Neural progenitor cell (in vitro differentiated cells): ENCODE measurements at regions not wholly inside any gene's neighbourhood (a gene's known extent, or its start where the extent isn't known, plus 50 kb on each side); places are given as distances from the start of the nearest gene placed in this dataset.

Experiments
- DNase-seq: peaks from one replicate; pipeline ENCODE4 v3.0.0-alpha.2; 2016; ENCODE audit warnings: low spot score
- H2AFZ ChIP-seq: fragments of 200-600 bp; sonication (generic); replicated peaks from 2 replicates; pipeline ENCODE4 v1.6.1; 2016; ENCODE audit warnings: antibody characterized with exemption
- H3F3A ChIP-seq: fragments of 200-600 bp; sonication (generic); 2 replicates; pipeline ENCODE4 v1.6.1; 2016; ENCODE audit warnings: antibody characterized with exemption, low read depth
- H3K27ac ChIP-seq: fragments of 200-600 bp; sonication (generic); 2 replicates; pipeline ENCODE4 v1.5.1; 2016; ENCODE audit warnings: mild to moderate bottlenecking
- H3K27me3 ChIP-seq: fragments of 200-600 bp; sonication (generic); 2 replicates; pipeline ENCODE4 v1.6.1; 2016; ENCODE audit warnings: mild to moderate bottlenecking, moderate library complexity
- H3K36me3 ChIP-seq: fragments of 200-600 bp; sonication (generic); 2 replicates; pipeline ENCODE4 v1.5.1; 2016
- H3K4me1 ChIP-seq: fragments of 200-600 bp; sonication (generic); 2 replicates; pipeline ENCODE4 v1.6.1; 2016; ENCODE audit warnings: mixed run types
- H3K4me2 ChIP-seq: fragments of 200-600 bp; sonication (generic); 2 replicates; pipeline ENCODE4 v1.6.1; 2016
- H3K4me3 ChIP-seq: fragments of 200-600 bp; sonication (generic); 2 replicates; pipeline ENCODE4 v1.5.1; 2016
- H3K79me2 ChIP-seq: fragments of 200-600 bp; sonication (generic); 2 replicates; pipeline ENCODE4 v1.6.1; 2016; ENCODE audit warnings: low read depth
- H3K9ac ChIP-seq: fragments of 200-600 bp; sonication (generic); 2 replicates; pipeline ENCODE4 v1.6.1; 2016
- H3K9me3 ChIP-seq: fragments of 200-600 bp; sonication (generic); 2 replicates; pipeline ENCODE4 v1.5.1; 2016; ENCODE audit warnings: low read depth
- H4K20me1 ChIP-seq: fragments of 200-600 bp; sonication (generic); 2 replicates; pipeline ENCODE4 v1.6.1; 2016; ENCODE audit warnings: low read depth
- H3K27ac Mint-ChIP-seq: 3 replicates; pipeline ENCODE4 v1.8.0; 2021; ENCODE audit warnings: mixed read lengths
- H3K27me3 Mint-ChIP-seq: 2 replicates; pipeline ENCODE4 v1.8.0; 2022; ENCODE audit warnings: low read depth, mild to moderate bottlenecking, inconsistent platforms, moderate library complexity, mixed read lengths; ENCODE audit not compliant: insufficient read depth
- H3K36me3 Mint-ChIP-seq: 3 replicates; pipeline ENCODE4 v1.8.0; 2021; ENCODE audit warnings: mixed read lengths
- H3K4me1 Mint-ChIP-seq: 3 replicates; pipeline ENCODE4 v1.8.0; 2021; ENCODE audit warnings: mixed read lengths
- H3K4me3 Mint-ChIP-seq: 3 replicates; pipeline ENCODE4 v1.8.0; 2021; ENCODE audit warnings: mild to moderate bottlenecking, moderate library complexity, mixed read lengths
- H3K9me3 Mint-ChIP-seq: 3 replicates; pipeline ENCODE4 v1.8.0; 2020; ENCODE audit warnings: mixed read lengths
- CTCF ChIP-seq: fragments of 200-600 bp; sonication (generic); IDR thresholded peaks from 2 replicates; pipeline ENCODE4 v1.5.1; 2017; ENCODE audit warnings: antibody characterized with exemption, mild to moderate bottlenecking
- EZH2 ChIP-seq: fragments of 200-600 bp; sonication (generic); IDR thresholded peaks from 2 replicates; pipeline ENCODE4 v1.6.1; 2017; ENCODE audit warnings: antibody characterized with exemption, mild to moderate bottlenecking, moderate library complexity
- EZH2phosphoT487 ChIP-seq: fragments of 200-600 bp; sonication (generic); IDR thresholded peaks from 2 replicates; pipeline ENCODE4 v1.6.1; 2017; ENCODE audit warnings: antibody characterized with exemption

DNA sequence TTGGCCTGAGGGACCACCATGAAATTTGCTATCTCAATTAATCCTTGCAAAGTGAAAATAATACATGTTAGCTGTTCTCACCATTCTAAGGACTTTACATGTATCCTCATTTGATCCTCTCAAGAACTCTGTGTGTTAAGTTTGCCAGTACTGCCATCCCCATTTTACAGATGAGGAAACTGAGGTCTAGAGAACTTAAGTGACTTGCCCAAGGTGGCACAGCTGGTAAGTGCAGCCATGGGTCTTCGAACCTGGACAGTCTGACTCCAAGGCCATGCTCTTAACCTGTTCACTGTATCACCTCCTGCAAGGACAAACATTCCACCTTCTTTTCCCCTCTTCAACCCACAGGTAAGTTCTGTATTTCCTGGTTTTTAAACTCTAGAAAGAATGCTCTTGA is 85.3 kb upstream of the NFE2L3 start:
- Histone ChIP-seq H3K27ac (no peak overlapping the region), H3K9ac (no peak overlapping the region), H4K20me1 (no peaks in the 10 kb centered on the region), H2AFZ (no peak overlapping the region), H3K4me2 (no peak overlapping the region), H3K36me3 (no peaks in the 10 kb centered on the region), H3K9me3 (no peaks in the 10 kb centered on the region), H3K79me2 (no peaks in the 10 kb centered on the region), H3K4me1 (no peaks in the 10 kb centered on the region), H3F3A (no peaks in the 10 kb centered on the region), H3K27me3 (no peaks in the 10 kb centered on the region), H3K4me3 (no peak overlapping the region)
- H3K27me3 Mint-ChIP-seq = peaks cover 9% of the 10 kb centered on the region
- H3K4me3 Mint-ChIP-seq = no peak overlapping the region
- H3K27ac Mint-ChIP-seq = no peak overlapping the region
- H3K4me1 Mint-ChIP-seq = no peaks in the 10 kb centered on the region
- TF ChIP-seq EZH2phosphoT487 (no peak), EZH2 (no peak)
- H3K36me3 Mint-ChIP-seq = no peaks in the 10 kb centered on the region
- no peak for DNase-seq
- no peaks in the 10 kb centered on the region for H3K9me3 Mint-ChIP-seq

GRCh38 chr7:26070290-26070689 is 81.7 kb upstream of the NFE2L3 start:
- no peak for DNase-seq
- Histone ChIP-seq H3K36me3 (no peaks in the 10 kb centered on the region), H4K20me1 (no peaks in the 10 kb centered on the region), H3K27ac (no peak overlapping the region), H3F3A (no peaks in the 10 kb centered on the region), H2AFZ (no peak overlapping the region), H3K27me3 (no peaks in the 10 kb centered on the region), H3K79me2 (no peaks in the 10 kb centered on the region), H3K4me2 (no peak overlapping the region), H3K9ac (no peak overlapping the region), H3K4me3 (no peak overlapping the region), H3K4me1 (peaks cover 11% of the 10 kb centered on the region), H3K9me3 (no peaks in the 10 kb centered on the region)
- no peaks in the 10 kb centered on the region for H3K9me3 Mint-ChIP-seq
- H3K4me1 Mint-ChIP-seq = peaks cover 9% of the 10 kb centered on the region
- H3K27ac Mint-ChIP-seq = no peak overlapping the region
- no peak overlapping the region for H3K4me3 Mint-ChIP-seq
- TF ChIP-seq CTCF (no peak), EZH2 (no peak), EZH2phosphoT487 (no peak)
- H3K27me3 Mint-ChIP-seq = peaks cover 5% of the 10 kb centered on the region
- H3K36me3 Mint-ChIP-seq = no peaks in the 10 kb centered on the region

- Mint-ChIP-seq H3K27ac (peak overlapping the region; percentile 53), H3K9me3 (no peaks in the 10 kb centered on the region), H3K27me3 (peaks cover 3% of the 10 kb centered on the region), H3K36me3 (no peaks in the 10 kb centered on the region), H3K4me3 (no peak overlapping the region), H3K4me1 (peaks cover 9% of the 10 kb centered on the region)
- DNase-seq = no peak
- H3K4me3 ChIP-seq = no peak overlapping the region
- H3K79me2 ChIP-seq = no peaks in the 10 kb centered on the region
- H3K4me2 ChIP-seq = no peak overlapping the region
- no peak overlapping the region for H3K9ac ChIP-seq
- H3K27me3 ChIP-seq = no peaks in the 10 kb centered on the region
- no peaks in the 10 kb centered on the region for H3K9me3 ChIP-seq
- H4K20me1 ChIP-seq = no peaks in the 10 kb centered on the region
- peaks cover 11% of the 10 kb centered on the region for H3K4me1 ChIP-seq
- peak overlapping the region; percentile 98 for H2AFZ ChIP-seq
- TF ChIP-seq CTCF (no peak), EZH2phosphoT487 (no peak), EZH2 (no peak)
- H3K36me3 ChIP-seq = no peaks in the 10 kb centered on the region
- H3K27ac ChIP-seq = no peak overlapping the region
- H3F3A ChIP-seq = no peaks in the 10 kb centered on the region
Observed at GRCh38 chr7:26071622-26072456, 80.2 kb upstream of the NFE2L3 start.

- Mint-ChIP-seq H3K27ac (peak overlapping the region; percentile 81), H3K9me3 (no peaks in the 10 kb centered on the region), H3K4me3 (no peak overlapping the region), H3K27me3 (peaks cover 3% of the 10 kb centered on the region), H3K36me3 (no peaks in the 10 kb centered on the region), H3K4me1 (peaks cover 12% of the 10 kb centered on the region)
- TF ChIP-seq EZH2 (no peak), CTCF (no peak), EZH2phosphoT487 (no peak)
- peak overlapping the region; percentile 98 for H2AFZ ChIP-seq
- H3K9me3 ChIP-seq = no peaks in the 10 kb centered on the region
- peak; percentile 33 for DNase-seq
- H3K4me2 ChIP-seq = peak overlapping the region; percentile 48
- no peak overlapping the region for H3K9ac ChIP-seq
- no peaks in the 10 kb centered on the region for H3K79me2 ChIP-seq
- no peaks in the 10 kb centered on the region for H3K36me3 ChIP-seq
- H3K4me1 ChIP-seq = peaks cover 11% of the 10 kb centered on the region
- no peak overlapping the region for H3K27ac ChIP-seq
- peaks cover 4% of the 10 kb centered on the region for H3F3A ChIP-seq
- H3K4me3 ChIP-seq = no peak overlapping the region
- H3K27me3 ChIP-seq = no peaks in the 10 kb centered on the region
- no peaks in the 10 kb centered on the region for H4K20me1 ChIP-seq
Observed at GRCh38 chr7:26073041-26073440, 79.0 kb upstream of the NFE2L3 start.
